Epithelial cell of proximal tubule (primary cell): ENCODE measurements at regions not wholly inside any gene's neighbourhood (a gene's known extent, or its start where the extent isn't known, plus 50 kb on each side); places are given as distances from the start of the nearest gene placed in this dataset.
"Not testable (repeated sequence)": the region's sequence is repeated elsewhere in the genome, so short reads cannot be mapped to it uniquely, and the experiment has no call there.

Experiments
- DNase-seq: peaks from one replicate; pipeline ENCODE4 v3.0.0-alpha.2; 2011; ENCODE audit warnings: low read depth
- H3K4me3 ChIP-seq: 2 replicates; pipeline ENCODE4 v1.5.1; 2011; ENCODE audit warnings: low read depth, mild to moderate bottlenecking, low read length
- TF ChIP-seq, protein P1 (sequence below): conservative IDR thresholded peaks from 2 replicates; pipeline ENCODE4 v1.5.1; 2012; ENCODE audit warnings: low read depth, mild to moderate bottlenecking, low read length

DNA sequence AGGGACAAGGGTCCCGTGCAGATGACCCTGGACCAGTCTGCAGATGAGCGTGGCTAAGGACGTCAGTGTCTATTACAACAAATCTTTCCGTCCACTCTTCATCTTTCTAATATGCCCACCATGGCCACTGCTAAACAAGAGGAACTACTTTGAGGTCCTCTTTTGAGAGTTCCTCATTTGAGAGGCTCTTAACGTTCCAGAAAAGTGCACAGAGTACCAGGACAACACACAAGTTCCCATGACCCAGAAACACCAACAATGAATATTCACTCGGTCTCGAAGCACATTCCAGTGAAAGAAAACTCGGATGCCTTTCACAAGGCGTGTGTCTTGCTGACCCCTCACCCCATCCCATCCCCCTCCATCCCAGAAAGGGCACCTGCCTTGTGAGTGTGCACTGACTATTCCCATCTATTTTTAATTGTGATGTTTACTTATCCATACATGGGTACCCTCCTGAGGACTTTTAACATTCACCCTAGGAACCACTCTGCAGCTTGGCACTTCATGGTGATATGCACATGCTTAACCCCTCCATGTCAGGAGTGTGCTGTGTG is 157.0 kb downstream of the SHANK2 start:
- TF ChIP-seq, protein P1, sequence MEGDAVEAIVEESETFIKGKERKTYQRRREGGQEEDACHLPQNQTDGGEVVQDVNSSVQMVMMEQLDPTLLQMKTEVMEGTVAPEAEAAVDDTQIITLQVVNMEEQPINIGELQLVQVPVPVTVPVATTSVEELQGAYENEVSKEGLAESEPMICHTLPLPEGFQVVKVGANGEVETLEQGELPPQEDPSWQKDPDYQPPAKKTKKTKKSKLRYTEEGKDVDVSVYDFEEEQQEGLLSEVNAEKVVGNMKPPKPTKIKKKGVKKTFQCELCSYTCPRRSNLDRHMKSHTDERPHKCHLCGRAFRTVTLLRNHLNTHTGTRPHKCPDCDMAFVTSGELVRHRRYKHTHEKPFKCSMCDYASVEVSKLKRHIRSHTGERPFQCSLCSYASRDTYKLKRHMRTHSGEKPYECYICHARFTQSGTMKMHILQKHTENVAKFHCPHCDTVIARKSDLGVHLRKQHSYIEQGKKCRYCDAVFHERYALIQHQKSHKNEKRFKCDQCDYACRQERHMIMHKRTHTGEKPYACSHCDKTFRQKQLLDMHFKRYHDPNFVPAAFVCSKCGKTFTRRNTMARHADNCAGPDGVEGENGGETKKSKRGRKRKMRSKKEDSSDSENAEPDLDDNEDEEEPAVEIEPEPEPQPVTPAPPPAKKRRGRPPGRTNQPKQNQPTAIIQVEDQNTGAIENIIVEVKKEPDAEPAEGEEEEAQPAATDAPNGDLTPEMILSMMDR = no peak
- no peak for DNase-seq
- no peak overlapping the region for H3K4me3 ChIP-seq

DNA sequence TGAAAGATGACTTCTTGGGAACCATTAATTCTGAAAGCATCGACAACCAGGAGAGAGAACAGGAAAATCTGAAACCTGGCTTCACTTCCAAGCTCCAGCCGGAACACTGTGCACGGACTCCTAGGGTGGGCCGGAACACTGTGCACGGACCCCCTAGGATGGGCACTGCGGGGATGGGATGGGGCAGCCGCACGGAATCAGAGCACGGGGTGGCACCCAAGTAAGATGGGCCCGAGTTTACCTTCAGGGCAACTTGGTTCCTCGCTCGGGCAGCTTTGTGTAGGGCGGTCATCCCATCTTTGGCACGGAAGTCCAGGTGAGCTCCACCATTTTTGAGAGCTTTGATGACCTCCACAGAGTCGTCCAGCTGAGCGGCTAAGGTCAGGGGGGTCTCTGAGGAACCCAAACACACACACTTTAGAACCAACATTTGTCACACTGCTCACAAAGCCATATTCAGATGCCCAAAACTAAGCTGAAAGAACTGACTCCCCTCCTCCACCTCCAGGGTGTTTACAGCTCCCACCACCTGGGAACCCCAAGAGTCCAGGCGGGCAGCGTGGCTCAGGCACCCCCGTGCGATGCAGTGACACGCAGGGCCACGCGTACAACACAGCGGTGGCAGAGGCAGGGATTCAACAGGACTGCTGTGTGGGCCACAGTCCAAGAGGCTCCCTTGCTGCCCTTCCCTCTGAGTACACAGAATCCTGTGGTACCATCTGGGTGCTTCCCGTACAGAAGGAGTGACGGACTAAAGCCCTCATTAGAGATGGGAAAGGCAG is 157.9 kb downstream of the SHANK2 start:
- no peak for DNase-seq
- TF ChIP-seq, protein P1 = no peak
- no peak overlapping the region for H3K4me3 ChIP-seq

DNA sequence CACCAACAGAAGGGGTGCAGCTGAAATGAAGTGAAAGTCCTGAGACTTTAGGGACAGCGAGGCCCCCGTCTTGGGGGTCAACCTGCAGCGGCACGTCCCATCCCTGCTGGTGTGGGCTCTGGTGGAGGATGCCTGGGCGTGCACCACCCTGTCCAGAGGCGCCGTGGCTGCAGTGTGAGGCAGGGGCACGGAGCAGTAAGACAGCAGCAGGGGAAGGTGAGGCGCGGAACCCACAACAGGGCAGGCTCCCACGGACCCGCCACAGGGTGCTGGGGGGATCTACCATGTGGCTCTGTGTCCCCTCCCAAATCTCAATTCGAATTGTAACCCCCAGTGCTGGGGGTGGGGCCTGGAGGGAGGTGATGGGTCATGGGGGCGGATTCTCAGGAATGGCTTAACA is 158.6 kb downstream of the SHANK2 start:
- no peak for DNase-seq
- H3K4me3 ChIP-seq = no peak overlapping the region
- TF ChIP-seq, protein P1 = no peak

DNA sequence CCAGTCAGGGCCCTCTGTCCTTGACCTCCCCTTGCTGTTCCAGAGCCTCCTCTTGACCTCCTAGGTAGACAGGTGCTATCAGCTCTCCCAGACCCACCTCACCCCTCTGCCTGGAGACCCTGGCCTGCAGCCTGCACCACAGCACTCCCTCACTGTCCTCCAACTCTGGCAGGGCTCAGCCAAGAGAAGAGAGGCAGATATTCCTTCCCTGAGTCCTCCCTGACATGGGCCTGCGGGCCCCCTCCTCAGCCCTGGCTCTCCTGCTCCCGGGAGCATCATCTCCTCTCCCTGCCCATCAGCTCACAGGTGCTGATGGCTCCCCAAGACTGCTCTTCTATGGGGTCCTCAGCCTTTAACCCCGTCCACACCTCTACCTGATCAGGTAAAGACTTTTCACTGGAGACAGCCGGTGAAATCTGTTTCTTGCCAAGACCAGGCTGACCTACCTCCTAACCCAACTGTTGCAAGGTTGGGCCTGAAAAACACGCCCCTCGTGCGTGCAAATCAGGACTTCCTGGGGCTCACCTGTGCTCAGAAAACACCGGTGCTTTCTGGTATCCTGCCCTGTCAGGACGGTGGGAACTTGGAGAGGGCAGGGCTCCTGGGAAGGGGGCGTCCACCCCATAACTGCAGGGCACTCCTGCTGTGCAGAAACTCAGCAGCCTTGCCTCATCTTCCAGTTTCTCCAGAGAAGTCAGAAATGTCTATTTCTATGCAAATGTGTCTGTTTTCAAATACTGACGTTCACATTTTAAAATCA is 160.7 kb downstream of the SHANK2 start:
- TF ChIP-seq, protein P1 = no peak
- no peak overlapping the region for H3K4me3 ChIP-seq
- no peak for DNase-seq

DNA sequence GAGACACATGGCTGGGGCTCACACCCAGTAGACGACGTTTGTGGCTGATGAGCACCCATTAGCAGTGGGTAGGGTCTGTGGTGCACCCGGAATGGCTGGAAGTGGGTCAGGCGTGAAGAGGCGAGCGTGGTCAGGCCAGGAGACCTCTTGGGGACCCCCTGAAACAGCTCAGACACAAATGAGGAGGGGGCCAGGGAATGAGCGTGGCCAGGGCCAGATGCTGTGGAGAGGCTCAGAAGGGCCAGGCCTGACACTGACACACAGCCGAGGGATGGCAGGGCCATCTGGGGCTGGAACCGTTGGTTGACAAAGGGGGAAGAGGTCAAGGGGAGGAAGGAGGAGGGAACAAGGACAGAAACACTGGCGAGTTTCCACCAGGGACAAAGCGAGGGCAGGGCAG is 162.8 kb downstream of the SHANK2 start:
- no peak overlapping the region for H3K4me3 ChIP-seq
- DNase-seq = no peak
- TF ChIP-seq, protein P1 = no peak

DNA sequence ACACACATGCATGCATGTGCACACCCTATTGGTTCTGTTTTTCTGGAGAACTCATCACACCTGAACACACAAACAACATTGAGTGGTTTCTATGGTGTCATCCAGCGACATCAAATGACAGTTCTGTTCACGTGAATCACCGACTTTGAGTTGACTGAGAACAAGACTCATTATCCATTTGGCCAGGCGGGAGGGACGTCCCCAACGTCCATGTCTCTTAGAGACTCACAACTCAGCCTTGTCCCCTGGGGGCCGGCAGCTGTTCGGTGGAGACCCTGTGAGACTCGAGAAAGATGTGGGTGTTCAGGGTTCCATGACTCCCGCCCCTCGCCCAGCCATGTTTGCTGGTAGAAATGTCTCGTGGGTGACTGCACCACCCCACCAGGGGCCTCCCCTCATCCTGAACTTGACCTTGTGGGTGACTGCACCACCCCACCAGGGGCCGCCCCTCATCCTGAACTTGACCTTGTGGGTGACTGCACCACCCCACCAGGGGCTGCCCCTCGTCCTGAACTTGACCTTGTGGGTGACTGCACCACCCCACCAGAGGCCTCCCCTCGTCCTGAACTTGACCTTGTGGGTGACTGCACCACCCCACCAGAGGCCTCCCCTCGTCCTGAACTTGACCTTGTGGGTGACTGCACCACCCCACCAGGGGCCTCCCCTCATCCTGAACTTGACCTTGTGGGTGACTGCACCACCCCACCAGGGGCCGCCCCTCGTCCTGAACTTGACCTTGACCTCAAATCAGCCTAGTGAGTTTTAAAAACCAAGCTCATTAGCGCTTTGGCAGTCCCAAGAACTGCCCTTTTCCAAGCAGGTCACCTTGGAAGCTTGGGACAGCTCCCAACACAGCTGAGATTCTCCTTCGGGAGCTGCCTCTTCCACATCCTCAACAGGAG is 163.8 kb downstream of the SHANK2 start:
- DNase-seq, H3K4me3 ChIP-seq: not testable (repeated sequence)
